LNCaP clone FGC (cell line): ENCODE measurements at regions not wholly inside any gene's neighbourhood (a gene's known extent, or its start where the extent isn't known, plus 50 kb on each side); places are given as distances from the start of the nearest gene placed in this dataset.
"Not testable (repeated sequence)": the region's sequence is repeated elsewhere in the genome, so short reads cannot be mapped to it uniquely, and the experiment has no call there.

Experiments
- DNase-seq: peaks from one replicate; pipeline ENCODE4 v3.0.0-alpha.2; 2011; ENCODE audit warnings: low read depth
- H3K4me3 ChIP-seq: 2 replicates; pipeline ENCODE4 v1.5.1; 2011; ENCODE audit warnings: mild to moderate bottlenecking, low read depth, low read length, control low read depth
- CTCF ChIP-seq: IDR thresholded peaks from 2 replicates; pipeline ENCODE4 v1.5.1; 2012; ENCODE audit warnings: mild to moderate bottlenecking; ENCODE audit not compliant: control insufficient read depth, insufficient read depth; ENCODE audit errors: extremely low read depth

GRCh38 chr20:30281584-30282197 lies 975.8 kb upstream of the DEFB115 start:
- no peak for TF ChIP-seq CTCF
- DNase-seq, result no peak
- H3K4me3 ChIP-seq, result no peak overlapping the region

- DNase-seq, result peak; percentile 27
- peak overlapping the region; percentile 33 for H3K4me3 ChIP-seq
Measured at GRCh38 chr20:30283476-30284280, 973.8 kb upstream of the DEFB115 start.

DNA sequence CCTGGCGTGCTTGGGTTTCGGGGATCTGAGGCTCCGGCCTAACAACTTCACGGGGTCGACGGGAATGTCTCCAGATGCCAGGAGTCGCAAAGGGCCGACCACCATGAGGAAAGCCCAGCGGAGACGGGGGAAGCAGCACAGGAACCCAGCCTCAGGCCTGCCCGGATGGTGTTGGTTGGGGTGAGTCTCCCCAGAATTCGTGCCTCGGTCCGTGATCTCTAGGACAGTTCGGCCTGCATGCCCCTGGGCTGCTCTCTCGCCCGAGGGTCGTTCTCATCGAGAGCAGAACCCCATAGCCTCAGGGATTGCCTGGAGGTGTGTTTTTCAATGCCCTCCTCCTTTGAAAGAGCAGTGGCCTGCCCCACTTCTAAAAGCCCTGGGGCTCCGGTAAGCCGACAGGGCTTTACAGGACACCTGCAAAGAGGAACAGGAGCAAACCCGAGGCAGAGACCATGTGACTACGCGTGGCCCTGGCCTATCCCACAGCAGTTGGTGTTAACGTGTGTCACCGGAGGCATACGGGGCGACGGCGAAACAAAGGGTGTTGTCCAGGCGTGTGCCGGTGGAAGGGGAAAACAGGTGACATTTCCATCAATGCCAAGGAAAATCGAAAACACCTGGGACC lies 973.1 kb upstream of the DEFB115 start:
- H3K4me3 ChIP-seq, result peak overlapping the region; percentile 33
- DNase-seq, result no peak
- no peak for TF ChIP-seq CTCF

DNA sequence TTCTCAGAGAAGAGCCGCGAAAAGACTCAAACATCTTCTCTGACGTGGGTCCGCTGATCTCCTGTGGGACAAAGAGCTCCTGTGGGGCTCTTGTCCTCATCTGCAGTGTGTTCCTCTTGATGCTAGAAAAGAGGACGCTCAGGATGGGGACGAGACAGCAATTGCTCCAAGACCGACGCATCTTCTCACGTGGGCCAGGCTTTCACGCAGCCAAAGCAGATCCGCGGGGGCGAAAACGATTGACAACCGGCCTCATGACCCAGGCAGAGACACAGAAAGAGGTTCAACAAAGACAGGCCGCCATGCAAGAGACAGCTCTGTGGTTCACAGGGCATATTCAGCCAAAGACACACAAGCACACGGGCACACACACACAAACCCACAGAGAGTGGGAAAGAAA lies 971.8 kb upstream of the DEFB115 start:
- H3K4me3 ChIP-seq, result no peak overlapping the region
- no peak for DNase-seq
- no peak for TF ChIP-seq CTCF

DNA sequence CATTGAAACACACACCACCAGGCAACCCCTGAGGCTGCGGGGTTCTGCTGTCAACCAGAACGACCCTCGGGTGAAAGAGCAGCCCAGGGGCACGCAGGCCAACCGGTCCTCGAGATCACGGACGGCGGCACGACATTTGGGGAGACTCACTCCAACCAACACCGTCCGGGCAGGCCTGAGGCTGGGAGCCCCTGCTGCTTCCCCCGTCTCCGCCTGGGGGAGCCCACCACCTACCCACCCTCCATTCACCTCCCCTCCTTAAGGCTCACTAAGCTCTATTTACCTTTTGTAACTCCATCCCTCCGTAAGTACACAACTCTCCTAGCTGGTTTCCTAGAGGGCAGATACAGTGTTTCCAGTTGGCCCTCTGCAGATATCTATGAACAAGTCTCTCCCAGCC lies 971.3 kb upstream of the DEFB115 start:
- DNase-seq, result no peak
- TF ChIP-seq CTCF, result no peak
- no peak overlapping the region for H3K4me3 ChIP-seq

DNA sequence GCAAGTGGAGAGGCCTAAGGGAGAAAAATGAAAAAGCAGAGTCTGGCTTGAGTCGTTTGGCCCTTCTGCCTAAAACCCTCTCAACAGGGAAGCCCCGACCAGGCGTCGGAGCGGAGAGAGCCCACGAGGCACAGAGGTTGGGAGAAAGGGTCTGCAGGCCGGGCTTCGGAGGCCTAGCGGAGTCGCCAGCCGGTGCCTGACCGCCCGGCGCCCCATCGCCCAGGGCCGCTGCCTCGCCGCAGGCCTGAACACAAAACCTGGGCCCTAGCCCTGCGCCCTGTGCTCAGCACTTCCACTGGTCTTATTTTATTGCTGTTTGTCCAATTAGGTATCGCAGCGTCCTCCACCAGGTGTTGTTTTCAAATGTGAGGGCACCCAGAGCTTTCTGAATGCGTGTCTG lies 970.0 kb upstream of the DEFB115 start:
- not testable (repeated sequence) for H3K4me3 ChIP-seq

DNA sequence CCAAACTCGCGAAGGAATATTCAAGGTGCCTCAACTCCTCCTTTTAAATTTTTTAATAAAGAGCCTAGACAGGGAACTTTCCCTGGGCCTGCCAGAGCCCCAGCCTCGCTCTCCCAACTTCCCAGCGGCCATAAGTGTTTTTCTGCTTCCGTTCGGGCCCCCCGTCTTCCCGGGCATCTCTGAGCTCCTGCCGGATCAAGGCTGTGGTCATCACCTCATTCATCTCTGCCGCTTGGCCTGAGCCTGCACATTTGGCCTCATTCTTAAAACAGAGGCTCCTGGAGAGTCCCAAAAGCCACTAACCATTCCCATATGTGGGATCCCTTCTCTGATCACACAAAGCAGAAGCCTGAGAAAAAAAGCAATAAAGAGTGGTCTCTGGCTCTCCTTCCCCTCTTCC lies 969.1 kb upstream of the DEFB115 start:
- DNase-seq, result no peak
- no peak for TF ChIP-seq CTCF
- H3K4me3 ChIP-seq, result no peak overlapping the region

More for the DNA sequence above, 970.0 kb upstream of the DEFB115 start:
- DNase-seq, result not testable (repeated sequence)

- H3K4me3 ChIP-seq, DNase-seq: not testable (repeated sequence)
Measured at GRCh38 chr20:30289049-30289448, 968.4 kb upstream of the DEFB115 start.

DNA sequence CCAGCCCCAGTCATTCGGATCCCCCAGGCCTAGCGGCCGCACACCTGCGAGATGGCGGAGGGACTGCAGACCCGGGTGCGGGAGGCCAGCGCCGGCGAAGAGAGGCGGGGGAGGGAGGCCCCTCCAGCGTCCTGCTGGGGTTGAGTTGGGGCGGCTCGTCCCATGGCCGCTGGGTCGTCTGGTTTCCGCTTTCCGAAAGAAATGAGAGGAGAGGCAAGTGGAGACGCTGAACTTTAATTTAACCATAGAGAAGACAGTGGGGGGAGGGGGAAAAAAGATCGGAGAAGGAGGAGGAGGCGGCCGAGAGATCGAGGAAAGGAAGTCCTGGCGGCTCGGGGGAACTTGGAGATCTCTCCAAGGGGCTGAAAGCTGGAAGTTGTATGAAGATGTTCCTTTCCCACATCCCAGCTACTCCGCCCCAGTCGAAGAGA lies 967.7 kb upstream of the DEFB115 start:
- not testable (repeated sequence) for DNase-seq, H3K4me3 ChIP-seq

DNA sequence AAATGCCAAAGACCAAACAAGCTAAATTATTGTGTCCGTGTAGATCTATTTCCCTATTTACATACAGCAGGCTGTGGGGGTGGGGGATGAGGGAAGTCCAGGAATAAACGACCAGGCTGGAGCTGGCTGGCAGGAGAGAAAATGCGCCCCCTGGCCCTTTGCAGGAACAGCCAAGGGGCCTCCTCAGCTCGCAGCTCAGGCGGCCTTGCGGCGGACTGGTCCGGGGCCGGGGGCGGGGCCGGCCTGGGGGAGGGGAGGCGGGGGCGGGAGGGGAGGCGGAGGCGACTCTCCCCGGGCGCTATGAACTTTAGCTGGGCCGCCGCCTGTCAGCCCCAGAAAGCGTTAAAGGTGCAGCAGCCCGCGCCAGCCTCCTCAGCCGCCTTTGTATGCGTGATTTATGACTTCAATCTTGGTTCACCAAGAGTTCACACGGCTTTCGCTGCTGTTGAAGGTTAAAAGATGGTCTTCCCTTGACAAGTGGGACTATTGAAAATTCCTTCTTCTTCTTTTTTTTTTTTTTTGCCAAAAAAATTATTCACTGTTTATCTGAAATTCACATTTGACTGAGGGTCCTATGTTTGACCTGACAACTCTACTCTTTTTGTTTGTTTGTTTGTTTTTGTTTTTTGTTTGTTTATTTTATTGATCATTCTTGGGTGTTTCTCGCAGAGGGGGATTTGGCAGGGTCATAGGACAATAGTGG lies 967.0 kb upstream of the DEFB115 start:
- not testable (repeated sequence) for DNase-seq

GRCh38 chr20:30291064-30291379 lies 966.4 kb upstream of the DEFB115 start:
- DNase-seq, H3K4me3 ChIP-seq: not testable (repeated sequence)

More for the DNA sequence above, 967.0 kb upstream of the DEFB115 start:
- not testable (repeated sequence) for H3K4me3 ChIP-seq

GRCh38 chr20:30291686-30292085 lies 965.8 kb upstream of the DEFB115 start:
- DNase-seq, H3K4me3 ChIP-seq: not testable (repeated sequence)

DNA sequence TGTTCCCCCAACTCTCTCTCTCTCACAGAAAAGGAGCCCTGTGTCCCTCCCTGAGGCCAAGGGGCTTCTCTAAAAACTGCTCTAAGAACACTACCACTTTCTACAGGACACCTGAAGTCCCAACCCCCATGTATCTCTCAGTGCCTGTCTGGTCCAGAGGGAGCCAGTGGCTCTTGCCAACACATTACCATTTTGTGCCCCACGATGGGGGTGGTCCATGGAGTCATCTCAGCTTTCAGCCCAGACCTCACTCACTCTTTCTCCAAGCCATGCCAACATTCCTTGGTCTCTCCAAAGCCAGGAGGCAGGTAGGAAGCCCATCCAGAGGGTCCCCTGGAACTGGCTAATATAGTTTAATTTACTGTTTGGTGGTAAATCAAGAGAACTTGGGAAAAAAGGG lies 962.1 kb upstream of the DEFB115 start:
- not testable (repeated sequence) for DNase-seq, H3K4me3 ChIP-seq
